Keratinocyte (primary cell): ENCODE measurements at regions not wholly inside any gene's neighbourhood (a gene's known extent, or its start where the extent isn't known, plus 50 kb on each side); places are given as distances from the start of the nearest gene placed in this dataset.

Experiments
- DNase-seq: peaks from one replicate; pipeline ENCODE4 v3.0.0-alpha.2; 2011; ENCODE audit warnings: low read depth, missing footprints, low spot score
- FAIRE-seq: peaks from 2 replicates; lab custom pipeline; 2011; peaks lifted over from hg19 to GRCh38; lab: Jason Lieb, UNC
- H2AFZ ChIP-seq: 2 replicates; pipeline ENCODE4 v1.6.0; 2012; ENCODE audit warnings: low read length, control low read depth, inconsistent platforms; ENCODE audit not compliant: control insufficient read depth
- H3K27ac ChIP-seq: 2 replicates; pipeline ENCODE4 v1.5.1; 2011; ENCODE audit warnings: low read length; ENCODE audit not compliant: control insufficient read depth, insufficient read depth
- H3K27me3 ChIP-seq: 3 replicates; pipeline ENCODE4 v1.6.0; 2011; ENCODE audit warnings: low read length; ENCODE audit not compliant: control insufficient read depth, insufficient read depth; ENCODE audit errors: extremely low read depth
- H3K36me3 ChIP-seq, 2 experiments: 2 replicates in 1 of 2; 3 replicates in 1 of 2; pipeline ENCODE4 v1.5.1; 2011; ENCODE audit warnings: low read length in 2 of 2, mild to moderate bottlenecking in 1 of 2; ENCODE audit not compliant: control insufficient read depth in 2 of 2, insufficient read depth in 2 of 2; ENCODE audit errors: extremely low read depth in 1 of 2
- H3K4me1 ChIP-seq: 3 replicates; pipeline ENCODE4 v1.5.1; 2011; ENCODE audit warnings: low read length; ENCODE audit not compliant: control insufficient read depth, insufficient read depth; ENCODE audit errors: extremely low read depth
- H3K4me2 ChIP-seq: 3 replicates; pipeline ENCODE4 v1.6.0; 2011; ENCODE audit warnings: low read depth, low read length; ENCODE audit not compliant: control insufficient read depth, insufficient read depth; ENCODE audit errors: extremely low read depth
- H3K4me3 ChIP-seq, 3 experiments: fragments of 200-600 bp in 1 of 3; sonication (generic) in 1 of 3; 2 replicates in 2 of 3; 3 replicates in 1 of 3; pipeline ENCODE4 v1.5.1; 2011 to 2016; ENCODE audit warnings: low read length in 3 of 3, mild to moderate bottlenecking in 3 of 3, control low read depth in 2 of 3, inconsistent platforms in 1 of 3, low read depth in 1 of 3, mixed read lengths in 1 of 3, mixed run types in 1 of 3, moderate library complexity in 1 of 3; ENCODE audit not compliant: control insufficient read depth in 2 of 3, insufficient read depth in 2 of 3; ENCODE audit errors: extremely low read depth in 1 of 3
- H3K79me2 ChIP-seq: 2 replicates; pipeline ENCODE4 v1.6.0; 2012; ENCODE audit warnings: low read length; ENCODE audit not compliant: control insufficient read depth, insufficient read depth
- H3K9ac ChIP-seq: 3 replicates; pipeline ENCODE4 v1.6.0; 2011; ENCODE audit warnings: low read length; ENCODE audit not compliant: control insufficient read depth, insufficient read depth; ENCODE audit errors: extremely low read depth
- H3K9me1 ChIP-seq: 3 replicates; pipeline ENCODE4 v1.6.0; 2011; ENCODE audit warnings: low read length; ENCODE audit not compliant: control insufficient read depth, insufficient read depth; ENCODE audit errors: extremely low read depth
- H3K9me3 ChIP-seq: 2 replicates; pipeline ENCODE4 v1.5.1; 2012; ENCODE audit warnings: low read depth, low read length; ENCODE audit not compliant: control insufficient read depth
- H4K20me1 ChIP-seq: 3 replicates; pipeline ENCODE4 v1.6.0; 2011; ENCODE audit warnings: low read length; ENCODE audit not compliant: control insufficient read depth, insufficient read depth; ENCODE audit errors: extremely low read depth
- EZH2 ChIP-seq: IDR thresholded peaks from one replicate; pipeline ENCODE4 v1.6.1; 2012; ENCODE audit warnings: inconsistent platforms, mild to moderate bottlenecking, low read length, moderate library complexity
- dilution Hi-C: fragments of 300-500 bp; cut with MboI; formaldehyde crosslinking; loops from one replicate; pipeline ENCODE4 v1.7.0; 2020; ENCODE audit warnings: low sequenced_read_pairs; ENCODE audit not compliant: extremely low pct_ligation_motif_present
- TF ChIP-seq, protein P1 (sequence below), 3 experiments: IDR thresholded peaks in 1 of 3; conservative IDR thresholded peaks in 1 of 3; optimal IDR thresholded peaks in 1 of 3; 2 replicates in 2 of 3; 3 replicates in 1 of 3; pipeline versions ENCODE3 to v1.5.1; 2011; ENCODE audit warnings: low read length in 3 of 3, mild to moderate bottlenecking in 3 of 3, moderate library complexity in 2 of 3, control low read depth in 1 of 3, inconsistent platforms in 1 of 3; ENCODE audit not compliant: insufficient read depth in 2 of 3; ENCODE audit errors: extremely low read depth in 1 of 3

DNA sequence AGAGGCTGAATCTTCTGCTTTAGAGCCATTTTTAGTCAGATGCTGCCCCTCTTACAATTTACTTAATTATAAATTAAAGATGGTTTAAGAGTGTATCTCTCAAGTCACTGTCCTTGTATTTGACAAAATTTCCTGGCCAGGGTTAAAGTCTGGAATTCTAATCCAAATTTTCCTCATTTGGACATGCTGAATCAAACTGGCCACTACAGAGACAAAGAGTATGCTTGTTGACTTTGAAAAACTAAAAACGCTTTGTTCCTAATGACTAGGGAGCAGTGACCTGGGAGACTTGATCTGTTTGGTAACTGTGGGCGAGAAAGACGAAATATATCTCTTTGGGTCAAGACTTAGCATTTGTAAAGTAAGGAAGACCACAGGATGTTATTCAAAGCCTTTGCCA lies 303.2 kb downstream of the ZSWIM6 start:
- Histone ChIP-seq H2AFZ (no peak overlapping the region), H3K4me2 (no peak overlapping the region), H3K9ac (no peak overlapping the region), H4K20me1 (no peaks in the 10 kb centered on the region), H3K4me3 (no peak overlapping the region), H3K9me1 (no peaks in the 10 kb centered on the region), H3K27me3 (no peaks in the 10 kb centered on the region), H3K9me3 (no peaks in the 10 kb centered on the region), H3K79me2 (no peaks in the 10 kb centered on the region), H3K27ac (no peak overlapping the region), H3K36me3 (no peaks in the 10 kb centered on the region), H3K4me1 (no peaks in the 10 kb centered on the region)
- TF ChIP-seq EZH2: no peak
- TF ChIP-seq, protein P1, sequence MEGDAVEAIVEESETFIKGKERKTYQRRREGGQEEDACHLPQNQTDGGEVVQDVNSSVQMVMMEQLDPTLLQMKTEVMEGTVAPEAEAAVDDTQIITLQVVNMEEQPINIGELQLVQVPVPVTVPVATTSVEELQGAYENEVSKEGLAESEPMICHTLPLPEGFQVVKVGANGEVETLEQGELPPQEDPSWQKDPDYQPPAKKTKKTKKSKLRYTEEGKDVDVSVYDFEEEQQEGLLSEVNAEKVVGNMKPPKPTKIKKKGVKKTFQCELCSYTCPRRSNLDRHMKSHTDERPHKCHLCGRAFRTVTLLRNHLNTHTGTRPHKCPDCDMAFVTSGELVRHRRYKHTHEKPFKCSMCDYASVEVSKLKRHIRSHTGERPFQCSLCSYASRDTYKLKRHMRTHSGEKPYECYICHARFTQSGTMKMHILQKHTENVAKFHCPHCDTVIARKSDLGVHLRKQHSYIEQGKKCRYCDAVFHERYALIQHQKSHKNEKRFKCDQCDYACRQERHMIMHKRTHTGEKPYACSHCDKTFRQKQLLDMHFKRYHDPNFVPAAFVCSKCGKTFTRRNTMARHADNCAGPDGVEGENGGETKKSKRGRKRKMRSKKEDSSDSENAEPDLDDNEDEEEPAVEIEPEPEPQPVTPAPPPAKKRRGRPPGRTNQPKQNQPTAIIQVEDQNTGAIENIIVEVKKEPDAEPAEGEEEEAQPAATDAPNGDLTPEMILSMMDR (optimal IDR thresholded peaks at IDR 0.05 in 1 of 3, IDR thresholded peaks at IDR 0.05 in 1 of 3, conservative IDR thresholded peaks at IDR 0.05 in 1 of 3; ENCODE audit: extremely low read depth in 1 of 3, insufficient read depth in 2 of 3, low read length in 3 of 3): no peak
- FAIRE-seq: no peak
- DNase-seq: no peak
- dilution Hi-C loops: no loop called here

DNA sequence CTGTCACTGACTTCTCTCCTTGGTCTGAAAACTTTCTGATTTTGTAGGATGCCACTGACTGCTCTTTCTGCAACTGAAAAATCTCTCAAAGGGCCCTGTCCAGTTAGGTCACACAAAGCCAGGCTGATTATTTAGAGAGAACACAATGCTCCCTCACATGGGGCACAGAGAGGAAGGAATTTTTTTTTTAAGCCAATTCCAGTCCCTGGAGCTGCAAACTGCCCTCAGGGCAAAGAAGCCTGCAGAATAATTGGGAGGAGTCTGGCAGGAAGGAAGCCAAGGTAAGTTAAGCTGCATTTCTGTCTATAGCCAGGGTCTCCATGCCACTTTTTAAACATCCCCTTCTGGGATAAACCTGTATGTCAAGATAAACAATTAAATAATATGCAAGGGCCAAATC lies 305.5 kb downstream of the ZSWIM6 start:
- H3K79me2 ChIP-seq: no peaks in the 10 kb centered on the region
- no peak overlapping the region for H3K9ac ChIP-seq
- no peaks in the 10 kb centered on the region for H3K36me3 ChIP-seq
- H3K9me3 ChIP-seq: no peaks in the 10 kb centered on the region
- DNase-seq (no peak), FAIRE-seq (no peak)
- H2AFZ ChIP-seq: no peak overlapping the region
- H3K4me3 ChIP-seq: no peak overlapping the region
- no peak overlapping the region for H3K4me2 ChIP-seq
- no peaks in the 10 kb centered on the region for H3K9me1 ChIP-seq
- no peaks in the 10 kb centered on the region for H4K20me1 ChIP-seq
- peaks cover 3% of the 10 kb centered on the region for H3K27me3 ChIP-seq
- no peak overlapping the region for H3K27ac ChIP-seq
- TF ChIP-seq EZH2: no peak
- peaks cover 4% of the 10 kb centered on the region for H3K4me1 ChIP-seq
- dilution Hi-C loops: no loop called here

DNA sequence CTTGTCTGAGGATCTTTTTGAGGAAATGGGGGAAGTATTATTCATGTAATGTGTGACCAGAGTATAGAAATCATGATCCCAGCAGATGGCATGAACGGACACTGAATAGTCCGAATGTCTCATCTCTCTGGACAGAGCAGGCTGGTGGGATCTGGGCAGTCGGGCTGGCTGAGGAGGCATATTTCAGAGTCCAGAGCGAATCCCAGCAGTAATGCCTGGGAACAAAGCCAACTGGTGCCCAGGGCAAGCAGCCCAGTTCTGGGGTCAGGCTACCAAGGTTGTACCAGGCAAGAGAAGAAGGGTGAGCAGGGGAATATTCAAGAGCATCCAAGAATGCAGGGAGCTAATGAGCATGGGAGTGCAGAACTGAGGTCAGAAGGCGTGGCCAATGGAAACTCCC lies 306.4 kb downstream of the ZSWIM6 start:
- Histone ChIP-seq H4K20me1 (no peaks in the 10 kb centered on the region), H3K9me3 (no peaks in the 10 kb centered on the region), H3K9me1 (no peaks in the 10 kb centered on the region), H3K27me3 (peaks cover 3% of the 10 kb centered on the region), H2AFZ (no peak overlapping the region), H3K27ac (no peak overlapping the region), H3K9ac (no peak overlapping the region), H3K36me3 (no peaks in the 10 kb centered on the region), H3K79me2 (no peaks in the 10 kb centered on the region), H3K4me2 (no peak overlapping the region), H3K4me3 (no peak overlapping the region), H3K4me1 (peaks cover 4% of the 10 kb centered on the region)
- DNase-seq: no peak
- TF ChIP-seq, protein P1 (optimal IDR thresholded peaks at IDR 0.05 in 1 of 3, IDR thresholded peaks at IDR 0.05 in 1 of 3, conservative IDR thresholded peaks at IDR 0.05 in 1 of 3; ENCODE audit: extremely low read depth in 1 of 3, insufficient read depth in 2 of 3, low read length in 3 of 3): no peak
- no peak for TF ChIP-seq EZH2
- dilution Hi-C loops: no loop called here
- FAIRE-seq: no peak
